Stomach (tissue), 8 donors: ENCODE measurements at regions not wholly inside any gene's neighbourhood (a gene's known extent, or its start where the extent isn't known, plus 50 kb on each side); places are given as distances from the start of the nearest gene placed in this dataset.

ENCODE experiments used
- DNase-seq, 2 donors: peaks; one replicate each; pipeline versions ENCODE4 v3.0.0 to v3.0.0-alpha.2; 2013 to 2019
- H3K27ac ChIP-seq, 5 donors: fragments of 200-600 bp in 4 of 5; sonication (generic) in 4 of 5; one replicate each; pipeline ENCODE4 v1.5.1; 2013 to 2019; ENCODE audit warnings: mild to moderate bottlenecking in 1 of 5, moderate library complexity in 1 of 5
- H3K27me3 ChIP-seq, 3 donors: fragments of 200-600 bp; sonication (generic); one replicate each; pipeline ENCODE4 v1.5.1; 2017 to 2019; ENCODE audit warnings: mixed run types in 1 of 3
- H3K36me3 ChIP-seq, 4 donors: fragments of 200-600 bp; sonication (generic); 1 replicate in 3 of 4; 2 replicates in 1 of 4; pipeline ENCODE4 v1.5.1; 2016 to 2019
- H3K4me1 ChIP-seq, 4 donors: fragments of 200-600 bp; sonication (generic); one replicate each; pipeline ENCODE4 v1.5.1; 2016 to 2019
- H3K4me3 ChIP-seq, 4 donors: fragments of 200-600 bp; sonication (generic) in 3 of 4; one replicate each; pipeline ENCODE4 v1.5.1; 2016 to 2019; ENCODE audit warnings: mild to moderate bottlenecking in 1 of 4
- H3K9me3 ChIP-seq, 4 donors: fragments of 200-600 bp; sonication (generic); one replicate each; pipeline ENCODE4 v1.5.1; 2016 to 2019
- CTCF ChIP-seq, 7 experiments: fragments of 450-650 bp in 4 of 7; fragments of 200-600 bp in 3 of 7; sonication (generic) in 3 of 7; IDR thresholded peaks; one replicate each; pipeline ENCODE4 v1.5.1; 2016 to 2019; ENCODE audit warnings: antibody characterized with exemption in 7 of 7, control low read depth in 2 of 7, mild to moderate bottlenecking in 1 of 7
- EP300 ChIP-seq: sonication (generic); formaldehyde crosslinking; IDR thresholded peaks from one replicate; pipeline ENCODE4 v1.6.1; 2017; ENCODE audit warnings: antibody characterized with exemption
- POLR2A ChIP-seq, 4 donors: fragments of 450-650 bp; IDR thresholded peaks; one replicate each; pipeline ENCODE4 v1.6.1; 2016; ENCODE audit warnings: antibody characterized with exemption in 4 of 4, control low read depth in 2 of 4, mild to moderate bottlenecking in 1 of 4, moderate library complexity in 1 of 4
- POLR2AphosphoS5 ChIP-seq, 3 donors: sonication (generic); formaldehyde crosslinking; IDR thresholded peaks; one replicate each; pipeline ENCODE4 v1.6.1; 2016; ENCODE audit warnings: antibody characterized with exemption in 3 of 3
- WGBS, 5 donors: extraction: QIAGEN DNeasy Blood & Tissue Kit in 3 of 5; methylation state at CpG; one replicate each; pipeline versions ENCODE4 v1.1.5 to v1.1.7; 2013 to 2018; 5-methylcytosine and 5-hydroxymethylcytosine counted together
- intact Hi-C: fragments of 100-400 bp; cut with DNase I; formaldehyde crosslinking; loops from one replicate; pipeline ENCODE4 v1.15.1; 2023; ENCODE audit warnings: low total_unique reads
- donor health status: healthy with polysubstance abuse.
- donor health status: Bipolar disorder and iron deficiency.
- donor health status: healthy.

- intact Hi-C loops: no loop called here
- no peaks in the 10 kb centered on the region for H3K27me3 ChIP-seq
- 76 to 94% (median 85%) methylated on average over 3 of the region's 3 CpGs for whole genome bisulfite sequencing, 5 donors
These were observed 773.0 kb upstream of the HS6ST1 start for GRCh38 chr2:129091620-129092019.

GRCh38 chr2:129092956-129093355 lies 774.3 kb upstream of the HS6ST1 start:
- 68 to 75% (median 73%) methylated on average over 5 of the region's 5 CpGs for WGBS, 5 donors
- intact Hi-C loops: no loop called here

More at GRCh38 chr2:129091620-129092019, 773.0 kb upstream of the HS6ST1 start:
- H3K4me1 ChIP-seq: no peaks in the 10 kb centered on the region
- TF ChIP-seq POLR2AphosphoS5 (IDR thresholded peaks at IDR 0.05): no peak
- no peak for TF ChIP-seq POLR2A (IDR thresholded peaks at IDR 0.05)
- no peak for TF ChIP-seq CTCF (IDR thresholded peaks at IDR 0.05)
- TF ChIP-seq EP300: no peak
- H3K36me3 ChIP-seq: no peaks in the 10 kb centered on the region
- no peak for DNase-seq
- no peak overlapping the region for H3K4me3 ChIP-seq
- no peak overlapping the region for H3K27ac ChIP-seq
- no peaks in the 10 kb centered on the region for H3K9me3 ChIP-seq

GRCh38 chr2:129101186-129101585 lies 782.5 kb upstream of the HS6ST1 start:
- Histone ChIP-seq H3K4me1 (peaks cover 0 to 7% (median 0%) of the 10 kb centered on the region in 4 donors), H3K27ac (no peak overlapping the region), H3K4me3 (no peak overlapping the region), H3K36me3 (no peaks in the 10 kb centered on the region), H3K27me3 (no peaks in the 10 kb centered on the region), H3K9me3 (no peaks in the 10 kb centered on the region)
- WGBS, 5 donors: 55 to 78% (median 69%) methylated on average over 2 of the region's 2 CpGs
- intact Hi-C loops: no loop called here
- TF ChIP-seq POLR2AphosphoS5 (IDR thresholded peaks at IDR 0.05): no peak
- no peak for TF ChIP-seq EP300
- TF ChIP-seq POLR2A (IDR thresholded peaks at IDR 0.05): no peak
- TF ChIP-seq CTCF (IDR thresholded peaks at IDR 0.05): no peak
- no peak for DNase-seq

More at GRCh38 chr2:129092956-129093355, 774.3 kb upstream of the HS6ST1 start:
- H3K27me3 ChIP-seq: no peaks in the 10 kb centered on the region
- H3K4me3 ChIP-seq: no peak overlapping the region
- H3K9me3 ChIP-seq: no peaks in the 10 kb centered on the region
- DNase-seq: no peak
- TF ChIP-seq POLR2AphosphoS5 (IDR thresholded peaks at IDR 0.05): no peak
- no peak for TF ChIP-seq CTCF (IDR thresholded peaks at IDR 0.05)
- no peak for TF ChIP-seq POLR2A (IDR thresholded peaks at IDR 0.05)
- TF ChIP-seq EP300: no peak
- H3K36me3 ChIP-seq: no peaks in the 10 kb centered on the region
- no peak overlapping the region for H3K27ac ChIP-seq
- no peaks in the 10 kb centered on the region for H3K4me1 ChIP-seq

GRCh38 chr2:129103936-129104878 lies 785.5 kb upstream of the HS6ST1 start:
- WGBS, 5 donors: 77 to 85% (median 83%) methylated on average over 13 of the region's 13 CpGs
- peaks cover 0 to 7% (median 0%) of the 10 kb centered on the region in 4 donors for H3K4me1 ChIP-seq
- H3K36me3 ChIP-seq: no peaks in the 10 kb centered on the region
- no peak overlapping the region for H3K27ac ChIP-seq
- TF ChIP-seq POLR2A (IDR thresholded peaks at IDR 0.05) (no peak), EP300 (no peak), CTCF (IDR thresholded peaks at IDR 0.05) (no peak), POLR2AphosphoS5 (IDR thresholded peaks at IDR 0.05) (no peak)
- no peaks in the 10 kb centered on the region for H3K9me3 ChIP-seq
- DNase-seq: no peak
- no peaks in the 10 kb centered on the region for H3K27me3 ChIP-seq
- no peak overlapping the region for H3K4me3 ChIP-seq
- intact Hi-C loops: no loop called here
